Left hindlimb (tissue), 1 donor: ENCODE measurements at regions not wholly inside any gene's neighbourhood (a gene's known extent, or its start where the extent isn't known, plus 50 kb on each side); places are given as distances from the start of the nearest gene placed in this dataset.
"Not testable (repeated sequence)": the region's sequence is repeated elsewhere in the genome, so short reads cannot be mapped to it uniquely, and the experiment has no call there.

ENCODE experiments used
- DNase-seq: peaks from one replicate; pipeline ENCODE4 v3.0.0-alpha.2; 2018

DNA sequence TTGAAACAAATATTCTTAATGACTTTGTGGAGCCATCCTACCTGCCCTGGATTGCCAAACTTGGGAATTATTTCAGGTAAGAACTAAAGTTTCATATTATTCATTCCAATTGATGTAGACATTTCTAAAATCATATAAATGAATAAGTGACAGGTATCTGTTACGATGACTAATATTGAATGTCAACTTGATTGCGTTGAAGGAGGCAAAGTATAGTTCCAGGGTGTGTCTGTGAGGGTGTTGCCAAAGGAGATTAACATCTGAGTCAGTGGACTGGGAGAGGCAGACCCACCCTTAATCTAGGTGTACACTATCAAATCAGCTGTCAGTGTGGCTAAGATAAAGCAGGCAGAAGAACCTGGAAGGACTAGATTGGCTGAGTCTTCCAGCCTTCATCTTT is 1688.4 kb upstream of the CDH9 start:
- DNase-seq = no peak

DNA sequence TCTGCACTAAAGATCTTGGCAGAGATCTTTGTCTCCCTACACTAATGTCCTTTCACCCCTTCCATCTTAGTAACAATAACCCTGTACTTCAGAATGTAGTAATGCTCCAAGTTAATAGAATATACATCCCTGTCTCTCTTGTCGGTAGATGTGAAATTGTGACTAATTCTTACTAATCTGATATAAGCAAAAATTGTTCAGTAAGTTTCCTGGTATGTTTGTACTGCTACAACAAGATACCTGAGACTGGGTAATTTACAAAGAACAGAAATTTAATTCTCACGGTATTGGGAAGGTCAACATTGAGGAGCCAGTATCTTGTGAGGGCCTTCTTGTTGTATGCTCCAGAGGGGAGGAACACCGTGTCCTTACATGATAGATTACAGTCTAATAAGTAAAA is 1686.6 kb upstream of the CDH9 start:
- DNase-seq = no peak

DNA sequence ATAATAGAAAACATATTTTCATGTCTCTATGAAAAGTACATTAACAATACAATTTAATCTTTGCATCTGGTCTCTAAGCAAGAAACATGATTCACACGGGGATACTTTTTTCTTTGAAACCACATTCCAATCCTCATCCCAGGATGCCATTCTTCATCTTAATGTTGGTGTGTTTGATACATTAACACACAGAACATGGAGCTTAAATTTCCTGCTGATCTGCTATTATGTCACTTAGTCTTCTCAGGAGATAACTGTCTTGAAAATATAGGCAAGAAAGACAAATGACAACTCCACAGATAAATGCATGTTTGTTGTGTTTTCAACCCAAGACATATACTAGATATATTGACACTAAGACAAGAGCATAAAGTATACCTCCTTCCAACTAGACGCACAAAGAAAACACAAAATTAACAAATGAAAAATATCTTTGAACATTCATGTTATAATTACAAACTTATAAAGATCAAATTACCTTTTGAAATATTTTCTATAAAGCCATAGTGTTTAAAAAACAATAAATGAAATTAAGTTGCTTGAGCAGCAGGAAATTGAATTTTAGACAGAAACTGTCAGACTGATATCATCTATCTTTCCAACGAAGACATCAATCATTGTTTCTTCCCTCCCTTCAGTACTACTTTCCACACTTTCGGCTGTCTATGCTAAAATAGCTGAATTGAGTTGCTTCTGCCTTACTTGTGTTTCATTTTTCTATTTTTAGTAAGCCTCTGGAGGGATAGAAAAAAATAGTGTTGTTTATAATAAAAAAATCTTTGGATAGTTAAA is 1676.7 kb upstream of the CDH9 start:
- no peak for DNase-seq

DNA sequence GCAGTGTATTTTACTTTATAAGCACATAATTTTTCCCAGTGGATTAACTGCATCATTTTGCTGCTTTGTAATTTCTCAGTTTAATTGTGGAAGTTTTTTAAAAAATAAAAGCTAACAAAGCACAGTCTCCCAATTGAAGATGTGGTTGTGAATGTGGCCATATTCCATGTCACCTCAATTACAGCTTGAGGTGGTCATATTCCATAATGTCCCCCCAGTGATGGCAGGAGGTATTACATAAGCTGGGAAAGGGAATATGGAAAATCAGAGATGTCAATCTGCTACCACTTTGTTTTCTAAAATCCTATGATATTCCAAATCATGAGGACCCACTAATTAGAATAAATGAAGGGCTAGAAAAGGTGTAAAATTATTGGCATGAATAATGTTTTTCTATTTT is 1672.0 kb upstream of the CDH9 start:
- DNase-seq = no peak

DNA sequence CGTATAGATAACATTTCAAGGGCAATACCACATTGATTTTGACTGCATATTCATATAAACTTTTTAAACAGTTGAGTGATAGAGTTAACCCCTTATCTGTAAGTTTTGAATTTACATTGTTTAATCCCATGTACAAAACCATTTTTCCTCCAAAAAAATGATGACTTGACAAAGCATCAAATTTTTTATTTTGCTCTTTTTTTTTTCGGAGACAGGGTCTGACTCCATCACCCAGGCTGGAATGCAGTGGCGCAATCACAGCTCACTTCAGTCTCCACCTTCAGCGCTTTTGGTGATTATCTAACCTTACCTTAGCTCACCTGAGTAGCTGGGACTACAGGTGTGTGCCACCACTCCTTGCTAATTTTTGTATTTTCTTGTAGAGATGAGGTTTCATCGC is 1670.1 kb upstream of the CDH9 start:
- no peak for DNase-seq

DNA sequence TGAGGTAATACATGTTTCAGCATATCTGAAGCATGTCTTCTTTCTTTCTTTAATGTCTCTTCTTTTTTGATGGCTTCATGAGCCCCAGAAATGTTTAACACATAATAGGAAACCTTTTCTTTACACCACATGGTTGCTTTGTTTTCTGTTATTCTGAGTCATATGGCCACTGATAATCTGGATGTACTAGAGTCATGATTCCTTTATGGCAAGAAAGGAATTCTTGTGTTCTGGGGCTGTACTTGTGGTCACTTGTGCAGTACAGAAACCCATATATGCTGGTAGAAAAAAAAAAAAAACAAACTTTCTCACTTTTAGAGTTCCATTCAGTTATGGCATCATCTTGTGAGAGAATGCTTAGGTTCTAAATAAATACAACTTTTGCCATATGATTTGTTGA is 1669.3 kb upstream of the CDH9 start:
- DNase-seq = no peak

DNA sequence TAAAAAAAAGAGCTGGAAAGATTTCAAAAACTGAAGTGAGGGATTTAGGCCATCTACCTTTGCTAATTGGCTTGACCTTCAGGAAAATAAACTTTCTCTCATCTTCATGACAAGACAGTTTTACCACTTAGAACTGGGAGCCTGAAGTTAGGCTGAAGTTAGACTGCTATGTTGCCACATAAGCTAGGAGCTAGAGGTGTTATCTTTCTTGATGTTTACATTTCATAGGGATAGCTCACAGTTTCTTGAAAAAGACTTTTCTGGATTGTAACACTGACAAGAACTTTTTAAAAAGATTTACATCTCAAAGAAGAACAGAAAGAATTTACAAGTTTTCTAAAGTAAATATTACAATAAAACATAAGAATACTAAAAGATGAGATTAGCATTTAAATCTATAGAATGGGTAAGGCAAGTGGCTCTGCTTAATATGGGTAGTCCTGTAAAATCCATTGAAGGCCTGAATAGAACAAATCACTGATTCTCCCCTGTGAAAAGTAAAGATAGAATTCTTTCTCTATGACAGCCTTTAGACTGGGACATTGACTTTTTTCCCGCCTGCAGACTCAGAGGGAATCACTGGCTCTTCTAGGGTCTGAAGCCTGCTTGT is 1665.4 kb upstream of the CDH9 start:
- no peak for DNase-seq

DNA sequence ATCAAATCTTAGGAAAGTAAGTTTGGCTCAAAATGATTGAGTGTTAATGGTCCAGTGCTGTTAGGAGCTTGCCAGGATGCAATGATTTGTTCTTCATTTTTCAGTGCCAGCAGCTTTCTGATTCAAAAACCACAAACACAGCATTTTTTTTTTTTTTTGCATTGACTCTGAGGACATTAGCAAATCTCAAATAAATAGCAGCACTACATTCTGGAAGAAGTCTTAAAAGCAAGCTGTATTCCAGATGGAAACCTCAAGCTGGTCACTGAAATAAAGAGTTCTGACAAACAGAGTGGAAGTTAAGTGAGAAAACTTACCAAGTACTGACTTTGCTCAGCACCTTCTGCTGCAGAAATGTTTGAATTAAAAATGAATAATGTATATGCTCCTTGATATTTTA is 1653.1 kb upstream of the CDH9 start:
- no peak for DNase-seq

DNA sequence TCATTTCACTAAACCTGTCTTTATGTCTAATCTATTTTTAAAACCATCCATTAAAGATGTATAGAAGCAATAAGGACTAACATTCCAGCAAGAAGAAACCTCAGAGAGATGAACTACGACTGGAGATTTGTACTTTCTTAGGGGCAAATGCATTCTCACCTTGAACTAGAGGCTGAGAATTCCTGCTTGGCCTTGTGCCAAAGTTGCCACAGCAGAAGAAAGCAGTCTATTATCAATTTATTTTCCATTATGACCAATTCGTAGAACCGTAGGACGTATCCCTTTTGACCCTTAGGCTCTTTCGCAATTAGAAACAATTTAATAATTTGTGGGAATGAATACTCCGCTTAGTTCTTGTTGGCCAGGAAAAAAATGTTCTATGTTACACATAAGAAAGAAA is 1647.4 kb upstream of the CDH9 start:
- DNase-seq = no peak

DNA sequence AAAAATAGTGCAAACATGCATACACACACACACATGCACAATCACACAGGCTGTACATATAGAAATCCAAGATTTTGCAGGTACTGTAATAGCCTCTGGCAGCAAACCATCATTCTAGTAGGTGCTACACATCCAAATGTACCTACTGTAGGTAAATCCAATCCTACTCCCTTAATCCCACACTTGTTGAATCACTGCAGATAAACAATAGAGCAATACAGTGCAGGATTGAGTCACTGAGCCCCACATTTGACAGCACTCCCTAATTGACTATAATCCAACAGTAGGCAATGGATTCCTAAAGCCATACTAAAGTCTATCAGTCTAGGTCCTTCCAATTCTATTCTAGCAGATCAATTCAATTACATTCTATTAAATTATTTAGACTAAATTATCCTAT is 1640.5 kb upstream of the CDH9 start:
- DNase-seq = no peak

DNA sequence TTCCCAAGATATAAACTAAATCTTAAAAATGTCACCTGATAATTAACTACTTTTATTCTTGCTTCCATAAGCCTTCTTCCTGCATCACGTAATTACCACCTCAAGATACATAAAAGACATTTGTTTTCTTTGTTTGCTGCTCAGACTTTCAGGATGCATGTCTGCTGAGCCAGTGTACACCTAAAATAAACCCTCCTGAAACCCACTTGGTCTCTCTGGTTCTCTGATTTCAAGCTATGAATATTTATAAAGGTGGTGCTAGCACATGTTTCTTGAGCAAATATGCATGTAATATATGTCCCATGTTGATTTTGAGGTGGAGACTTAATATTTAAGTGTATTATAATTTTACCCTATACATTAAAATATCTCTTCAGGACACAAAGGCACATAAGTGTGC is 1627.7 kb upstream of the CDH9 start:
- no peak for DNase-seq

DNA sequence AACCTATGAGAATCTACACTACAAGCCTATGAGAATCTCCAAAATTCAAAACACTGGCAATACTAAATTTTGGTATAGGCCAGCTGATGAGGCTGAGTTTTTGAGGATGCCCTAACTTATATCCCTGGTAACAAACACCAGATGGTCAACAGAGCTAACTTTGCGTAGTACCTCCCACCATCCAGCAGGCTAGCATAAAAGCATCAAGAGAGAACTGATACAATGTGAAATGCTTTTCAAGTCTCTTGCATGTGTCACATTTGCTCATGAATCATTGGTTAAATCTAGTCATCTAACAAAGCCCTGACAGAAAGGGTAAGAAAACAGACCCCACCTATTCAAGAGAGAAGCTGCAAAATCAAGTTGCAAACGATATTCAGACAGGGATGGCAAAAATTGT is 1609.7 kb upstream of the CDH9 start:
- DNase-seq = no peak

DNA sequence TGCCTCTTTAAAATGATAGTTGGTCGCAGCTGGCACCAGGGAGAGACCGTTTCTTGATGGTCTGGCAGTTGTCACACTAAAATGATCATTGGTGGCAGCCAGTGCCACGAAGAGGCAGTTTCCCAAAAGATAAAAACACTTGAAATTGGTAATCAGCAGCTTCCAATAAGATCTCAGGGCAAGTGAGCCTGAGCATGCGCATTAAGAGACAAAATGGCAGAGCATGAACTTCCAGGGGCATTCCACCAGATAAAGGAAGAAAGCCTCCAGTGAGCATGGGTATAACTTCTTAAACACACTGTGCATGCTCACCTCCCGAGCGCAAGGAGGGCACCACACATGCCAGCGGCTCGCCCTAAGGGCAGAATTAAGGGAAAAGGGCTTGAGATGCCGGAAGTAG is 1594.2 kb upstream of the CDH9 start:
- no peak for DNase-seq

DNA sequence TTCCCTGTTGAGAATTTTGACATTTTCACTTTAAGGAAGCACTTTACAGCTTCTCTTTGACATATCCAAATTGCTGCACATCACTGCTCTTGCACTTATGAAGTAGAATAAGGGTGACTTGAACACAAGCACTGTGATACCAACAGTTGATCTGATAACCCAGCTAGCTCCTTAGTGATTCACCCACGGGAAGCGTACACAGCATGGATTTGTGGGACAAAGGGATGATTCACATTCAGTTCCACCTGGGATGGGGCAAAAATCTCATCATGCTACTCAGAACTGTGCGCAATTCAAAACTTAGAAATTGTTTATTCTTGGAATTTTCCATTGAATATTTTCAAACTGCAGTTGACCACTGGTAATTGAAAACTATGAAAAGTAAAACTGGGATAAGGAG is 1565.5 kb upstream of the CDH9 start:
- no peak for DNase-seq

DNA sequence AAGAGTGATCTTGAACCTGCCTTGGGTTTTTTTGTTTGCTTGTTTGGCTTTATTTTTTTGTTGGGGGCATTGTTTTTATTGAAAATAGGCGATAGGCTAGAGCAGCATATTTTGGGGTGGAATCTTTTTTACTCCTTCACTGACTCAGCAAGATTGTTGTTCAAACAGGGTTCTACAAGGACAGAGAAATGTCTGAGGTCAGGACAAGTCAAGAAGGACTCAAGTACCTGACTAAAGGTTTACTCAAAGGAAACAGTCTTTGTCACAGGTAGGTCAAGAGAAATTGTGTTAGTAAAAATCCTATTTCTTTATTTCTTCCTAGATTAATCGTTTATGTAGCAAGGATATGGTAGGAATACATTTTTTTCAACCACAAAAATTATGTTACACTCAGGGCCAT is 1564.0 kb upstream of the CDH9 start:
- no peak for DNase-seq

DNA sequence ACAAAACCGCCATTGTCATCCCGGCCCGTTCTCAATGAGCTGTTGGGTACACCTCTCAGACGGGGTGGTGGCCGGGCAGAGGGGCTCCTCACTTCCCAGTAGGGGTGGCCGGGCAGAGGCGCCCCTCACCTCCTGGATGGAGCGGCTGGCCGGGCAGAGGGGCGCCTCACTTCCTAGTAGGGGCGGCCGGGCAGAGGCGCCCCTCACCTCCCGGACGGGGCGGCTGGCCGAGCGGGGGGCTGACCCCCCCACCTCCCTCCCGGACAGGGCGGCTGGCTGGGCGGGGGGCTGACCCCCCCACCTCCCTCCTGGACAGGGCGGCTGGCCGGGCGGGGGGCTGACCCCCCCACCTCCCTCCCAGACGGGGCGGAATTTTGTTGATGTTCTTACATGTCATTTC is 1558.3 kb upstream of the CDH9 start:
- not testable (repeated sequence) for DNase-seq

DNA sequence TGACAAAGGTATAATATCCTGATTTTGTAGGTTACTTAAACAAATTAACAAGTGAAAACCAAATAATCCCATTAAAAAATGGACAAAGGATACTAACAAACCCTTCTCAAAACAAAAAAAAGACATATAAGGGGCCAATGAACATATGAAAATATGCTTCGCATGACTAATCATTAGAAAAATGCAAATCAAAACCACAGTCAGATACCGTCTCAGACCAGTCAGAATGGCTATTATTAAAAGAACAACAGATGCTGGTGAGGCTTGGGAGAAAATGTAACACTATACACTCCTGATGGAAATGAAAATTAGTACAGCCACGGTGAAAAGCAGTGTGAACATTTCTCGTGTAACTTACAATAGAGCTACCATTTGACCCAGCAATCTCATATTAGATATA is 1542.2 kb upstream of the CDH9 start:
- no peak for DNase-seq

DNA sequence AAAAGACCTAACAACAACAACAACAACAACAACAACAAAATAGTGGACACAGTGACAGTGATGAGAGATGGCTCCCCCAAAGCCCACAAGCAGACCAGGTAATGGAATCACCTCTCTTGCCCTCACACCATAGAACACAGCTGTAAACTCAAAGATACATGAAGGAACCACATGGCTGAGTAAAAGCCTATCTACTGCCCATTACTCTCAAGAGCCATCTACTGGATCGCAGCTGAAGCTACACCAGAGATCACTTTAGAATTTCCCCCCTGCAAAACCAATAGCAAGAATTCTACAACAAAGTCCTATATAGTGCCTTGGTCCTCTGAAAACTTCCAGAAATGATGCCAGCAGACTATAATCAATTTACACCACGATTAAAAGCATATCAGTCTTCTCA is 1537.6 kb upstream of the CDH9 start:
- DNase-seq = no peak

DNA sequence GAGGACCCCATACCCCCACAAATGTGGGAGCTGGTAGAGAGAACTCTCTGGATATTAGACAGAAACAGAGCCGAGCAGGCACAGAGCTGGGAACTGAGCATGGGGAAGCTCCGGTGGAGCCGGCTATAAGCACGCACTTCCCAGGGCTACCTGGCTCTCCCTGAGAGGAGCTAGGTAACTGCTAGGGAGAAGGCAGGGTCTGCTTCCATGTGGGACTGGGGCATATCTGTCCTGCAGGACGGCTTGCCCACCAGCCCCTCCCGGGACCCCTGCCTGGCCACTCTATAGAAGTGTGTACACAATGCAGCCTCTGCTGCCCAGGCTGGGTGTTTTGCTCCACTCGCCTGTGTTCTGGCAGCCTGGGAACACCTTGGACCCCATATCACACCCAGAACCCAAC is 1537.0 kb upstream of the CDH9 start:
- no peak for DNase-seq

DNA sequence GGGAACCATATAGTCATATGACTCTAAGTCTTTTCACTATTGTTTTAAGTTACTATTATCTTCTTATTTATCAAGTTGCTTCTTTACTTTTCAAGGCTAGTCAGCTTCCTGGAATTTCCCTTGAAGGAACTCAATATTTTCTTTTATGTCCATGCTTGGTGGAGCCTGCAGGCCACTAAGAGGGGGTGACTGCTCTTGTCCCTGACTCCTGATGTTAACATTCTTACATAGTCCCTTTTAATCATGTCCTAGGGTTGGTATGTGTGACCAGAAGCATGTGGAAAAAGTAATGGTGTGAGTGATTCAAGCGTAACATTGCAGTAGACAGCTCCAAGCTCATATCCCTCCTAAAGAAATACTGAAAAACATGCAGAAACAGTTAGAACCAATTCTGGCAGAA is 1536.2 kb upstream of the CDH9 start:
- no peak for DNase-seq

DNA sequence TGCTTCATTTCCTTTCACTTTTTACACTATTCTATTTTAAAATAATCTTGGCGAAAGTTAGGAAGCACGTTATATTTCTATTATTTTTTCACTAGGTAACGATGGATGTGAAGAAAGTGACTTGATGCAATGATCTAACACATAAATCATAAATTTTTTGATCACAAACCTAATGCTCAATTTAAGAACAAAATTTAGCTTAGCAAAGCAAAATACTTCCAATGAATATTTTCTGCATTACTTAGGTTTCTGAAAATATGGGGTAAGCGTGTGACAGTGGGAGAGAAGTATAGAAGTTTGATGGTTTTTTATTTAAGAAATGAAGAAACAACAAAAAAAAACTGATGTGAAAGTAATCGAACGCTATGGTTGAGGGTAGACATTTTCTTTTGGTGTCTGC is 1528.7 kb upstream of the CDH9 start:
- DNase-seq = no peak

DNA sequence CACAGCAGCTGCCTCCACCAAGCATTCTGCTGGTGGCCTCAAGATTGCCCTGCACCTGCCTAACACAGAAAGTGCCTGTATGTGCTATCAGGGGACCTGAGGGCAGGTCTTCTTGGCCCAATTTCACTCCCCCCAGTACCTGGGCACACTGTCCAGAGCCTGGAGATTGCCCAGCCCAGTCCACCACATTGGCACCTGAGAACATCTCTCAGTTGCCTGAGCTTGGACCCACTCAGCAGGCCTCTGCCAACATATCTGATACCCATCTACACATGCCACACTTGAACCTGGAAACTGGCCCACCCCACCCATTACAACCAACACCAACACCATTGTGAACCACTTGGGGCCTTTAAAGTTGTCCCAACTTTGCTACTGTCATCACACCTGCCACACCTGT is 1523.1 kb upstream of the CDH9 start:
- DNase-seq = no peak

DNA sequence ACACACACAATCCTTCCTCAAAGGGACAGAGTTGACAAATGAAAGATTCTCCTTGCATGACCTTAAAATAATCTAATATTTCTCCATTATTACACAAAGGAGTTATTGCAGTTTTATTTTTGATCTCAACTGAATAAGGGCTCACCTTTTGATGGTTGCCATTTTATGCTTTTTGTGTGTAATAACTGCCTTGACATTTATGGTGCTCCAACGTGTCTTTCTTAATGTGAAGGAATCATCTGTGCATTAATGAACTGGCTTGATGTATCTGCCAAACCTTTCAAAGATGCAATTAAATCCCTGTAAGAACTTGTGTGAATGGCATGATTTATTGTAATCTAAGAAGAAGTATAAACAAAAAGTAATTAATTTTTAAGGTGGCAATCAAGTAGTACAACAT is 1519.8 kb upstream of the CDH9 start:
- no peak for DNase-seq

DNA sequence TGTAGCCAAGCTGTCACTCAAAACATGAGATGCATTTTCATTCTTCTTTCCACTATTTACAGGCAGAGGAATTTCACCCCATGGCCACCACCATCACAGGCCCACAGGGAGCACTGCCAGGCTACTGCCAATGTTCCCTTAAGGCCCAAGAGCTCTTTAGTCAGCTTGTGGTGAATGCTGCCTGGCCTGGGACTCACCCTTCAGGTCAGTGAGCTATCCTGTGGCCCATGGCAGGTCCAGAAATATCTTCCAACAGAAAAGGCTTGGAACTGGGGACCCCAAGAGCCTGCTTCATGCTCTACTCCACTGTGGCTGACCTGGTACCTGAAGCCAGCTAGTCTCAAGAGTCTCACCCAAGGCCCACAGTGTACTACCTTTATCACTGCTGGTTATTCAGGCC is 1518.7 kb upstream of the CDH9 start:
- DNase-seq = no peak

DNA sequence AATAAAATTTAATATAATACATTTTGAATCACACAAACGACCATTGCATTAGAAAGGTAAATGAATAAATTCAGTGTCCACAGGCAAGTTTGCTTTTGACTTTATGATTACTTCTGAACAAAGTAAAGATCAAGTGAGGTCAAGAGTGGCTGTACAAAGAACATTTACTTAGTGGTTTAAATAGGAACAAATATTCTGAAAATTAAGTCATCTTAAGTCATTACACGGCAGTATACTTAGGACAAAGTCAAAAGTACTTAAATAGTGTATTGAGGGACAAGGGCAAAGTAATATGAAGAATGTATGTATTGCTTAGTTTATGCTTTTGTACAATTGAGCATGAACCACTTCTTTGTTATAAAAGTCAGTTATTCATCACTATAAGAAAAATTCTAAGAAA is 1511.2 kb upstream of the CDH9 start:
- DNase-seq = no peak
